ENCODE measurements at regions not wholly inside any gene's neighbourhood (a gene's known extent, or its start where the extent isn't known, plus 50 kb on each side); places are given as distances from the start of the nearest gene placed in this dataset.

DNA sequence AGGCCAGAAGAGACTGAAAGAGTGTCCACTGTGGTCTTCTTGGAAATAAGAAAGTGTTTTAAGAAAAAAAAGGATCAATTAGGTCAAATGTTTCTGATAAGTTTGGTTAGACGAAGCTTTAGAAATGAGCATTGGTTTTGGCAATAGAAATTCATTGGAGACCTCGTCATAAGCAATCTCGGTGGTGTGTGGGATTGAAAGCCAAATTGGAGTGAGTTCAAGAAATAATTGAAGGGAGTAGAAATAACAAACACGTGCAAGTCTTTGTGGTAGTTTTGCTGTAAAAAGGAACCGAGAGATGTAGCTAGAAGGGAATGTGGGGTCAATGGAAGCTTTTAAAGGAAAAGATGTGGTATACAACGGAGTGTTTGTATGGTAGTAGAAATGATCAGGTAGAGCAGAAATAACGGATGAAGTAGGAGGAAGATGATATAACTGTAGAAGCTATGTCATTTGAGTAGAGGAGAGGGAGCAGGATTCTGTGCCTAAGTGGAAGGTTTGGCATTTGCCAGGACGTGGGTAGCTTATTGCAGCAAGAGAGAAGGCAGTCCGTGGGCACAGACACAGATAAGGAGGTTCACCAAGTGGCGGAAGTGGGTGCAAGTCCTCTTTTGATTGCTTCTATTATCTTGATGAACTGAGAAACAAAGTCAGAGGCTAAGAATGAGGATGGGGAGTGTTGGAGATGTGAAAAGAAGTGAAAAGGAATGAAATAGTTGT is 146.2 kb downstream of the DACT1 start:
- DNase-seq = no peak

DNA sequence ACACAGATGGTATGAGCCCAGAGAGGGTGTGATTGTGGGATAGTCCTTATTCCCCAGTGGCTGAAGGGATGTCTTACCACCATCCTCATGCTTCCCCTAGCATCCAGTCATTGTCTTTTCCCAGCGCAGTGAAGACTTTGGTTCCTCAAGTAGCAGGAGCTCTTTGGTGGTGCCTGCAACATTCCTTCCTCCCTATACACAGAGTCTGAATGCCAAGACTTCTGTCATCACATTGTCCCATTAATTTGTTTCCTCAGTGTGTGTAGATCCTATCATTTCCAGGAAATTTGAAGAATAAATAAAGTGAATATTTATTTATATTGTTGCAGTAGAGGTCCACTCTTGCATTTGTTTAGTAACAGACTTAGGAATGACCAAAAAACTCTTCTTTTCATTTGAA is 147.2 kb downstream of the DACT1 start:
- no peak for DNase-seq

DNA sequence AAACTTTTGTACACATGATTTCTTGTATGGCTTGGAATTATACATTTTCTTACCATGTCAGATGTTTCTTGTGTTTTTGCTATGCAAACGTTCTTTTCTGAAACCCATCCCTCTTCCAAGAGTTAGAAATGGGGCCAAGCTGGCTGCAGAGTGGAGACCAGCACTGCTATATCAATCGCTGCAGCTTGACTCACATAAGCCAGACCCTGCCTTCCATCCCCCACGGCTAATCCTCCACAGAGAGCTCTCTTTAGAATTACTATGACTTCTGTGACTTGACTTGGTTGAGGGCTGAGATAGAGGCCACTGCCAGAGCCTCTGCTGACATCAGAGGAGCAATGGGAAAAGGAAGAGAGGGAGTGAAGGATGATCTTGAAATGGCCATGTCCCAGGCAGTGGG is 147.9 kb downstream of the DACT1 start:
- no peak for DNase-seq

DNA sequence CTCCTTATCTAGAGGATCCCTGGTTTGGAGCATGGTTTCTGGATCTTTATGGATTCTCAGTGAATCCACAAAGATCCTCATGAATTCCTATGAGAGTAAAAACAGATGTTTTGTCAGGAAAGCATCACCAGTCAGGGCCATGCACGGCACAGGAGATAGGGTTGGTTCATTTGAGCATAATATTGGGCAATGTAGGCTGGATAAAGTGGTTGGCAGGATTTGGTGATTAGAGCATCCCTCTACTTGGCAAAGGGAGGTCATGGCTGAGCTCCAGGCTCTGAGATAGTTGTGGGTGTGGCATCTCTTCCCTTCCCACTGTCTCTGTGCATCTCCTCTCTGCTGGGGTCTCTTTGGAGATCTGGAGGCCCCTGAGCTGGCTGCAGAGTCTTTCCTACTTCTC is 149.8 kb downstream of the DACT1 start:
- DNase-seq = no peak

DNA sequence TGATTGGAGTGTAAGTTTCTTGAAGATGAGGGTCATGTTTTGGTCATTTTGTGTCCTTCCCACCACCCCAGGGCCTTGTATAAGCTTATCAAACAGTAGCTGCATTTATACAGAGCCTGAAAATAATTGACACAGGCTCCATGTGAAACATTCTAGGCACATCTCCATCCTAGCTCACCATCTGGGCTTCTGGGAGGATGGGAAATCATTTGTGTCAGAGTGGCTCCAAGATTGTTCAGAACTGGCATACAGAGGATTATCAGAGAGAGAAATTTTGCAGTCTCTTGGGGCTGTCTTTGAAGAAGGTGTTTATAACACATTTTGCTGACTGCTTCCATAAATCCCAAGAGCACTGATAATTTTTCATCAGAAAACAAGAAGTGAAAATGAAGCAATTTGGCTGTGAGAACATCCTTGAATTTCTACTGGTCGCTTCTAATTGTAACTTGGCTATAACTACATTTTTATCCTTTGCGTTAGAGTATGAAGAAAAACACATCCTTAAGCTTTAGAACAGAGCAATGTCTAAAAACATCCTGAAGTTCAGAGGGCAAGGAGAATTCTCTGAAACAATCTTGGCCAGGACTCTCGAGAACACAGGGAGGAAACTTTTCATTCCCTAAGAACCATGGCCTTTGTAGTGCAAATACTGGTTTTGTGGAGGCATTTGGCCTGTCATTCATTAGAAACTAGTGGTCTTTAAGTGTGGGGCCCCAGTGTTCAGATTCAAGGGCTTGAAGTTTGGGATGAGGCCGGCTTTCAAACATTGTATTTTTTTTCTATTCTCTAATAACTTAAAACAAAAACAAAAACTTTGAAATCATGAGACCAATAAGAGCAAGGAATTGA is 151.1 kb downstream of the DACT1 start:
- DNase-seq = no peak

DNA sequence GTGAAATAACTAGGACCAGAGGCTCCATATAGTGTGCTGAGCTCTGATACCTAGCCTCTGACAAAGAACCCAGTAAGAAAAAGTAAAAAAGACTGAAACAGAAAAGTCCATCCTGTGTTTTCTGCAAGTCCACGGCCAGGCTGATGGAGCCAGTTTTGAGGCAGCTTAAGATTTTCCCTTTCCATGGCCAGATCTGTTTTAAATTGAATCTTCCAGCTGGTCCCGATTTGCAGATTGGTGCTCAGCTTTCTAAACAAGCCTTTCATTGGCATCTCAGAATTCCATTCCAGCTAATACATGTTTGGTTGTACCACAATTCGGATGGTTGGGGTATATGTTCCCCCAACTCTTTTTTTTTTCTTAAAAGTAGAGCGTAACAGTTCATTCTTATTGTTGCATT is 152.0 kb downstream of the DACT1 start:
- DNase-seq = no peak

DNA sequence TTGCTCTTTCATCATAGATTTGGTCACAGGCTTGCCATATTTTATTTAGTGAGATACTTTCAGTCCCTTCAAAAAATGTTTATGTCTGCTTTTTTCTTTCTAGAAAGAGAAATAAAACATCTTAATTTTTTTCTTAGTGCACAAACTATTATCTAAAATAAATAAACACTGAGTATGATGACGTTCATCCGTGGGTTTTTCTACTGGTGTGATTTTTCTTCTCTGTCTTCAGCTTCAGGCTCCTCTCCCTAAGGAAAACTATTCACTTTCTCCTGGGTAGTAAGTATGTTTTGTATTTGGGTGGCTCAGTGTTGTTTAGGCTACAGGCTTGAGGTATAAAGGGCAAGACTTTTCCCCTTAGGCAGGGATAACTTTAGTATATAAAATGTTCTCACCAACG is 154.7 kb downstream of the DACT1 start:
- no peak for DNase-seq

DNA sequence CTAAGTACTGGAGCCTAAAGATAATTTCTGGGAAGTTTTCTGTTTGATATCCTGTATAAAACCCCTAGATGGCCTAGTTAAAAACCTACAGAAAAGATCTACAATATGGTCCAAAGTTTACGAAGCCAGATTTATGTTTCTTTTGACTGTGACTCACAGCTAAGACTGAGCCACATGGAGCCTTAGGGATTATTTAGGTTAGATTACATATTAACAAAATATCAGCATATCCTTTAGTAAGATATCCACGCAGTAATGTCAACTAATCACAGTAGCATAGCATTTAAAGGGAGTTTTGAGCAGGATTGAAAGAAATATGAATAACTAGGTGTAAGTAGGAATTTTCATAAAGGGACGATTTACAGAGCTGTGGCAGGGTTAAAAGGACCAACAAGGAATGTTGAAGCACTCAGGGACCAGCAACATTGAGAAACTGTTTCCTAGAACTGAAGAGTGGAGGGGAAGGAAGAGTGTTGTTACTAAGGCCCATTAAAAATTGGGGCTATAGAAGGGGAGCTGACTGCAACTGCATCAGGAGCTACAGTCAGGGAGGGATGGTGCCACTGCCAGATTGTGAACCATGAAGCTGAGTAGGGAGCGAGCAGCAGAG is 155.5 kb downstream of the DACT1 start:
- DNase-seq = no peak

DNA sequence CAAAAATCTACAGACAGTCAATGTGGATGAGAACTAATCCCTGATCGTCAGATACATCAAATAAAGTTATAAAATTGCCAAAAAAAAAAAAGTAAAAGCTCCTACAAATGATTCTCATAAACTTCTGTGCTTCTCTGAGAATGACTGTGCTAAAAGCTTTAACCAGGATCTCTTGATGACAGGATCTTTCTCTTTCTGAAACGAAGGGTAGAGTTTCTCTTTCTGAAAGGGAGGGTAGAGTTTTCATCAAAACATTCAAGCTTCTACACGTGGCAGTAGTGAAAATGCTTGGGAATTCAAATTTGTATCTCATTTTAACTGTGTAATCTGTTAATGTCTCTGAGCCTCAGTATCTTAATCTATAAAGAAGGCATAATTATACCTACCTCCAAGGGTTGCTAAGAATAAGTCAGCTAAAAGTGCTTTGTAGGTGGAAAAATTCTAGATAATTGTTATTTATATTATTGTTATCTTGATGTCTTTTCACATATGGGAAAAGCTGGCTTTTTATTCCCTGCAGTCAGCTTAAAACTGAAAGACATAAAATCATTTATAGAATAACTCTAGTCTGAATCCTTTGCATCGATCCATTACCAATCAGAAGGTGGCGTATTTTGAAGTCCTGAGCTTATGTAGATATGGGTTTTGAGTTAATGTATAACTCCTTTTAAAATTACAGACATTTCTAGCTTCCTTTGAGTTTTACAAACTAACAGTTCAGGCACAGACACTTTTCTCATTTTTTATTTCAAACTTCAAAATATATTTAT is 157.4 kb downstream of the DACT1 start:
- no peak for DNase-seq

DNA sequence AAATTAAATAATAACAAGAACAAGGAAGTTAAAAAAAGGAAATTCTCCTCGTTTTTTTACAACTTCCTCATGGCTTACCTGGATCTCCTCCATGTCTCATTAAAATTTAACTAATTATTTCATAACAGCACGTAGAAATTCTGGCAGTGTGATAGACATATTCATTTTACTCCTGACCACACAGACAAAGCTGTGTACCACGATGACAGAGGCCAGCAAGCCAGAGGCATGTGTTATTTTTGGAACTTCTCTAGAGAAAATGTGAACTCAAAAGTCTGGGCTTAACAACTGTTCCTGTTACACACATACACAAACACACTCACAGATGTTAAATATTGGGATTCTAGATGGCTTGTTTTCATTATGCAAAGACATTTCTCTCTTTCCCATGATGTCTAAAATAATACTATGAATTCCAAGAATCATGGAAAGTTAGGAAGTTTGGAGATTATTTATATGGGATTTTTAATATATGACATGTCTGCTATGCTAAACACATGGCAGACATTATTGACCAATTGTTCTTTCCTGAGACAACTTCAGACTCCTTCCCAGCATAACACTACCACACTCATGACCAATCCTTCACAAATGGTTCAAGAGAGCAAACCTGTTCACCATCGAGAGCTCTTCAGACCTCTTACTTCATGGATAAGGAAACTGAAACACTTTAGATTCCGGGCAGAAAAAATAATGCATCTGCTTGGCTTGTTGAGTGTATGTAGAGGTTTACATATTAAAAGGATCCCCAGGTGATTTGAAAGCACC is 158.7 kb downstream of the DACT1 start:
- DNase-seq = no peak

DNA sequence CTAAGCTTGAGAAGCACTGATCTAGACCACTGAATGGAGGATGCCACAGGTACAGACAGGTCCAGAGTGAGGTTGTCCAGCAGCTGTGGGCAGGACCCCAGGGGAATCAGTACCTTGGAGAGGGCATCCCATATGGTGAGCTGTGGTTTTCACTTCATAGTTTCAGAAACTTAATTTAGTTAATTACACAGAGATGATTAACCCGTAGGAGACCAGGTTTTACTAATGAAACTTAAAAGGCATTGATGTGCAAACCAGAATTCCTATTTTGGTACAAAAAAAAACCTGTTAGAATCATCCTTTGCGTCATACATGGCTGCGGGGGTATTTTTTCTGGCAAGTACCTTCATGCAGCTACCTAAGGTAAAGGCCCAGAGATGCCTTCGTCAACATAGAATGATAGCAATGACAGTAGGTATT is 159.3 kb downstream of the DACT1 start:
- DNase-seq = peak; percentile 28

DNA sequence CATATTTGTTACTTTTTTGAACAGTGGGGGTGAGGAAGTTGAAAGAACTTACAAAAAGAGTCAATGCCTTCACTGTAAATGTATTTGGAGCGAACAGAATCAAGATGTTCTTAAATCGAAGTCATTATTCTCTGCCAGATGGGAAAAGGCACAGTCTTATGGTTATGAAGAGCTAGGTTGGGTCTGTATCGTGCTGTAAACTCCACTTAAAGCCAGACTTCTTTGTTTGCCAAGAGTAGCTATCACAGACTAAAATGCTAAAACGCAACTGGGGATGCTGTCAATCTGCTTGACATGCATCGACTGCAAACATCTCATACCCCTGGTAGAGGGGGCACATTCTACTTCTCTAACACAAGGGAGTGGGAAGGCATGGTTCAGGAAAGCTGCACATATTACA is 160.4 kb downstream of the DACT1 start:
- no peak for DNase-seq

DNA sequence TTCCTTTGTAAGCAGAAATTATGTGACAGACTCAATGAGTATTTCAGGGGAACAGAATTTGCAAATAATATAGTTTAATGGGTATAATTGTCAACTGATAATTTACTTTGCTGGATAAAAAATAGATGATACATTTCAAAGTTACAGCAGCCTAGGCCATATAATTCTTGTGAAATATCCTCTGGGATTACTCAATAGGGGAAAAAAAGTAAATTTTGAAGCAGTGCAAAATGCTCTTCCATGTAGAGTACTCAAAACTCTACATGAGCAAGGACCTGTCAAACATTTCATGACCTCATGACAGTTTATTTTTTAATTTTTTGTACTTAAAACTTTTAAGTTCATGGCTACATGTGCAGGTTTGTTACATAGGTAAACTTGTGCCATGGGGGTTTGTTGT is 163.3 kb downstream of the DACT1 start:
- DNase-seq = no peak

DNA sequence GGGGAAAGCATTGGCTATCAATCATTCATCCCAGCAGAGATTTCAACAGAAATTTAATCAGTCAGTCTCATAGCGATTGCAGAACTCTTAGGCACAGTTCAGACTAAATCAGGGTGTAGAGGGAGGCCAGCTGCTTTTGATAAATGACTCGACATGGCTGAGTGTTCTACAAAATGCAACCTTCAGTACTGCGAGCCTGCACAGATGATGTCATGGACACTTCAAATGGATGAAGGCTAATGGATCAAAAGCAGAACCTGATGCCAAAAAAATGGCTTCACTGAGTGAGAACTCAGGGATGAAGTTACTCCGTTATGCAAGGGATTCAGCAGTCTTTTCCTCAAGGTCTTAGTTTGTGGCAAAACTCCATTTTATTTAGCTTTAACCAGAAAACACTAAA is 167.3 kb downstream of the DACT1 start:
- peak; percentile 45 for DNase-seq

DNA sequence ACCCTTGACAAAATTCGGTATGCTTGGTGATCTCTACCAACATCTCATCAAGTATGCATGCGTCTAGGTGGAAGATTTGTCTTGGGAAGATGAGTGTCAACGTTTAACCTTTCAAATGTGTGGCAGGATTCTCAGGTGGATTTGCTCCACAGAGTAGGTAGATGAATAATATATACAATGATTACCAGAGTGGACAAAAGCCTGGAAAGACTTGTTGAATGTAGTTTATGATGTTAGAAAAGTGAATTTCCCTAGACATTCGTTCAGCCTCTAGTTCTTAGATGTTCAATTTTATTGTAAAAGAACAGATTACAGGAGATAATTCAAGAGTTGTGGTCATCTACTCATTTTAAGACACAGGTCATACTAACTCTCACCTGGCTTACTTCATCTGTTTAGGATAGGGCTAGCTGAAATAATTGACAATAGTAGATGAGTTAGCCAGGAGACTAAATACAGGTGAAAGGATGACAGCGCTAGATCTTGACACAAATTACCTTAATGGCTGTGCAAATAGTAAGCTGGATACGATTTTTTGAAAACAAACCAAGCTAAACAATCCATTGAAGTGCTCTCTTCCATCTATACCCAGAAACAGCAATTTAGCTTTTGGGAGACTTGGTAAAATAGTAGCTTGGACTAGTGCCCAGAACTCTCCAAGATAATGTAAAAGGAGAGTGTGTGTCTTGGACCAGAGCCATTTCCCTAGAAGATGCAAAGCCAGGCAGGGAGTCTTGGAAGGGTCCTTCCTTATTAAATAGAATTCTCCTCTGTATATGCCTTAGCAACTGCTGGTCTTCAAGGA is 168.0 kb downstream of the DACT1 start:
- peak; percentile 88 for DNase-seq

DNA sequence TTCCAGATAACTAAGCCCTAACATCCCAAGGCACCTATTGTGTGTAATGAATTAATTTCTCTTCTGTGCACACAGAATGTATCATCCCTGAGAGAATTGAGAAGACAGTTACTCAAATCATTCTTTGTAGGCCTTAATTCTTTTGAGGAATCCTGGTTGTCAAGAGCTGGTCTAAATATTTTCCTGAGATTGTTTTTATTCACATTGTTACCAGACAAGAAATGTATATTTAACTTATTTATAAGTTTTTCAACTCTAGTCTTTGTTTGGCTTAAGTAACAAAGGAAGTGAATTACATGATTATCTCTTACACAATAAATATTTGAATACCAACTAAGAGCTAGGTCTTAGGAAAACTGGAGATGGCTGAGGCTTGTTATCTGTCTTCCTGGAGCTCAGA is 169.4 kb downstream of the DACT1 start:
- DNase-seq = no peak

DNA sequence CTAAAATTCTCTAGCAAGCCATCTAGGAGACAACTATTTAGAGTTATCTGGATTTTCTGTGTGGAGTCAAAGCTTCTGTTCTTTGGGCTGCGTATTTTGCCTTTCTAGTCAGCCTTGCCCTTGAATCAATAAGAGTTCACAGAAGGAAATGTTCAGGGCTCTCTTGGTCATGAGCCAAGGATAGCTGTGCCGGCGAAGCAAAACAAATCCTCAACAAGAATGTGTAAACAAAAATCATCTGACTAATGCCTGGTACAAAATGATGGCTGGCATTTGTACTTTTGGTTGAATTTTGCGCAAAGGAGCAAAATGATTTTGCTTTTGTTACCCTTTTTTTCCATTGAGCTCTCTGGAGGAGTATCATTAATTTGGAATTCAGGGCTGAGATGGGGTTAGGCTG is 171.1 kb downstream of the DACT1 start:
- DNase-seq = no peak

DNA sequence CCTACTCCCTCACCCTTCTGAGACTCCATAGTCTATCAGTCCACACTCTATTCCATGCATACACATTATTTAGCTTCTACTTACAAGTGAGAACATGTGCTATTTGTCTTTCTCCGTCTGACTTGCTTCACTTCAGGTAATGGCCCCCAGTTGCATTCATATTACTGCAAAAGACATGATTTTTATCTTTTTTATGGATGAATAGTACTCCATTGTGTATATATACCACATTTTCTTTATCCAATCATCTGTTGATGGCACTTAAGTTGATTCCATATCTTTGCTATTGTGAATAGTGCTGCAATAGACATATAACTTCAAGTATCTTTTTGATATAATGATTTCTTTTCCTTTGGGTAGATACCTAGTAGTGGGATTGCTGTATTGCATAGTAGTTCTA is 171.8 kb downstream of the DACT1 start:
- DNase-seq = no peak

DNA sequence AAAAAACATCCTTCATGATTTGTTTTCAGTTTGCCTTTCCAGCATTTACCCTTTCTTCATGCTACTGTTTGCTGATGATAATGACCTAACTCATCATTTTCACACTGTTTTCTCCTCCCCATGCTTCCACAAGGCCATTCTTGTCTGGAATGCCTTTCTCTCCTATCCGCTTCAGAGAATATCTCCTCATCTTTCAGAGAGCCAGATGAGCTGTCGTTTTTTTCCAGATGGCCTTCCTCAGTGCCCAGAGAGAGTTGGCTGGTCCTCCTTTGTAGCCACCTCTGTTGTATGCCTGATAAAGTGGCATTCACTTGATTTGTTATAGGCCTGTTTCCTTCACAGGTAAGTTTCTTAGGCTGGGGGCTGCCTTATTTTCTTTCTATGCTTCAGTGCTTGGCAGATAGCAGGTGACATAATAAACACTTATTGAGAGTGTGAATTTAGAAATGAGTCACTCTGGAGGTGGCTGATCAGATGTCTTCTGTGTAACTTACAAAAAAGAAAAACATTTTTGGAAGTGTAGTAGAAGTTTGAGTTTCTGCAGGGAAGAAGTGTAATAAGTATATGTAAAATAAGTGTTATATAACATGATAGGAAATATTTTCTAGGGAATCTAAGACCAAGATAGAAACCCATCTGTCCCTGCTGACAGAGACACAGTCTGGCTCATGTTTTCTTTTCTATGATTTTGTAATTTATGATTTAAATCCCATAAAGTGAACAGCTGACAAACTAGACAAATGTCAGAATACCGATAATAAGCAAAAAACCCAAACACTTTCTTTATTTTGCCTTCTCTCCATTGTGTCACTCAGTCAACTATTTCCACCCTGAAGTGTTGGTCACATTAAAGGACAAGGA is 174.5 kb downstream of the DACT1 start:
- no peak for DNase-seq

DNA sequence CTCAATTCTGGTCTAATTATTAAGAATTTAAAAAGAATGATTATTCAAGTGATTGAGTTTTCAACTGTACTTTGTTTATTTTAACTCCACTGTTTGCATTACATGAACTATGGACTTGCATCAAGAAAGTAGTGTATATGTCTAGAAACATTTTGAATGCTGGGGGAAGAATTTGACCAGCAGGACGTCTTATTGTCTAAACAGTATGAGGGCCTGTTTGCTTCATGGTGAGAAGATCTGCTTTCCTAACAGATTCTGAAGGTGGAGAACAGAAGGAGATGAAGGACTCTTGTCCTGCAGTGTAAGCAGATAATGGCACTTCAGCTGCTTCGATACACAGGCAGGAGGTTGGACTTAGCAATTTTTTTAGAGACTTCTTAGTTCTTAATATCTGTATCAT is 176.0 kb downstream of the DACT1 start:
- no peak for DNase-seq

Measured in renal pelvis (tissue), 1 donor.